CD4-positive, alpha-beta T cell treated with Interleukin-6 at 100 ng/mL for 8 hours (primary cell): ENCODE measurements at regions not wholly inside any gene's neighbourhood (a gene's known extent, or its start where the extent isn't known, plus 50 kb on each side); places are given as distances from the start of the nearest gene placed in this dataset.

Experiments used
- DNase-seq: peaks from one replicate; pipeline ENCODE4 v3.0.0-alpha.2; 2020; ENCODE audit warnings: mixed read lengths, low spot score

- DNase-seq: no peak
Measured at GRCh38 chr12:92465786-92466295, 236.9 kb upstream of the PLEKHG7 start.

GRCh38 chr12:92464911-92465310 lies 237.9 kb upstream of the PLEKHG7 start:
- DNase-seq: no peak

- no peak for DNase-seq
Measured at GRCh38 chr12:92463171-92463570, 239.6 kb upstream of the PLEKHG7 start.

- no peak for DNase-seq
Measured at GRCh38 chr12:92462527-92462926, 240.3 kb upstream of the PLEKHG7 start.

- DNase-seq: peak; percentile 30
Measured at GRCh38 chr12:92462049-92462448, 240.7 kb upstream of the PLEKHG7 start.

- no peak for DNase-seq
Measured at GRCh38 chr12:92459850-92460249, 242.9 kb upstream of the PLEKHG7 start.

- no peak for DNase-seq
Measured at GRCh38 chr12:92458996-92459395, 243.8 kb upstream of the PLEKHG7 start.

GRCh38 chr12:92457458-92458180 lies 245.2 kb upstream of the PLEKHG7 start:
- no peak for DNase-seq

- no peak for DNase-seq
Measured at GRCh38 chr12:92452763-92453162, 250.0 kb upstream of the PLEKHG7 start.

- DNase-seq: no peak
Measured at GRCh38 chr12:92446083-92446460, 256.7 kb upstream of the PLEKHG7 start.

GRCh38 chr12:92445253-92446082 lies 257.3 kb upstream of the PLEKHG7 start:
- DNase-seq: no peak

GRCh38 chr12:92444763-92445162 lies 258.0 kb upstream of the PLEKHG7 start:
- no peak for DNase-seq

GRCh38 chr12:92442782-92443181 lies 260.0 kb upstream of the PLEKHG7 start:
- no peak for DNase-seq

GRCh38 chr12:92440072-92440471 lies 262.7 kb upstream of the PLEKHG7 start:
- DNase-seq: no peak

- no peak for DNase-seq
Measured at GRCh38 chr12:92439420-92439805, 263.4 kb upstream of the PLEKHG7 start.

GRCh38 chr12:92438641-92439419 lies 264.0 kb upstream of the PLEKHG7 start:
- no peak for DNase-seq

GRCh38 chr12:92437452-92437851 lies 265.3 kb upstream of the PLEKHG7 start:
- DNase-seq: no peak

GRCh38 chr12:92436856-92437255 lies 265.9 kb upstream of the PLEKHG7 start:
- no peak for DNase-seq

- no peak for DNase-seq
Measured at GRCh38 chr12:92434607-92435025, 268.2 kb upstream of the PLEKHG7 start.

GRCh38 chr12:92432724-92433441 lies 269.9 kb upstream of the PLEKHG7 start:
- no peak for DNase-seq

GRCh38 chr12:92431146-92431545 lies 271.6 kb upstream of the PLEKHG7 start:
- peak; percentile 22 for DNase-seq

GRCh38 chr12:92426332-92426731 lies 276.5 kb upstream of the PLEKHG7 start:
- no peak for DNase-seq
